ENCODE measurements at regions not wholly inside any gene's neighbourhood (a gene's known extent, or its start where the extent isn't known, plus 50 kb on each side); places are given as distances from the start of the nearest gene placed in this dataset.

- no peak for DNase-seq (ENCODE audit: low read depth in 1 of 2, low spot score in 1 of 2)
Observed at GRCh38 chr4:65983061-65983460, 312.8 kb upstream of the EPHA5 start.

DNA sequence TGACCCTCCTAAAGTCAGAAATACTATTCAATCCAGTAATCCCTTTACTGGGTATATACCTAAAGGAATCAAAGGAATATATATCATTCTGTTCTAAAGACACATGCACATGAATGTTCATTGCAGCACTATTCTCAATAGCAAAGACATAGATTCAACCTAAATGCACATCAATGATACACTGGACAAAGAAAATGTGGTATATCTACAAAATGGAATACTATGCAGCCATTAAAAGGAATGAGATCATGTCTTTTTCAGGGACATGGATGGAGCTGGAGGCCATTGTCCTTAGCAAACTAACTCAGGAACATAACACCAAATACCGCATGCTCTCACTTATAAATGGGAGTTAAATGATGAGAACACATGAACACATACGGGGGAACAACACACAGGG lies 306.0 kb upstream of the EPHA5 start:
- no peak for DNase-seq (ENCODE audit: low read depth in 1 of 2, low spot score in 1 of 2)

GRCh38 chr4:65973186-65973585 lies 302.9 kb upstream of the EPHA5 start:
- no peak for DNase-seq (ENCODE audit: low read depth in 1 of 2, low spot score in 1 of 2)

- DNase-seq (ENCODE audit: low read depth in 1 of 2, low spot score in 1 of 2), result no peak
Observed at GRCh38 chr4:65971686-65972085, 301.4 kb upstream of the EPHA5 start.

DNA sequence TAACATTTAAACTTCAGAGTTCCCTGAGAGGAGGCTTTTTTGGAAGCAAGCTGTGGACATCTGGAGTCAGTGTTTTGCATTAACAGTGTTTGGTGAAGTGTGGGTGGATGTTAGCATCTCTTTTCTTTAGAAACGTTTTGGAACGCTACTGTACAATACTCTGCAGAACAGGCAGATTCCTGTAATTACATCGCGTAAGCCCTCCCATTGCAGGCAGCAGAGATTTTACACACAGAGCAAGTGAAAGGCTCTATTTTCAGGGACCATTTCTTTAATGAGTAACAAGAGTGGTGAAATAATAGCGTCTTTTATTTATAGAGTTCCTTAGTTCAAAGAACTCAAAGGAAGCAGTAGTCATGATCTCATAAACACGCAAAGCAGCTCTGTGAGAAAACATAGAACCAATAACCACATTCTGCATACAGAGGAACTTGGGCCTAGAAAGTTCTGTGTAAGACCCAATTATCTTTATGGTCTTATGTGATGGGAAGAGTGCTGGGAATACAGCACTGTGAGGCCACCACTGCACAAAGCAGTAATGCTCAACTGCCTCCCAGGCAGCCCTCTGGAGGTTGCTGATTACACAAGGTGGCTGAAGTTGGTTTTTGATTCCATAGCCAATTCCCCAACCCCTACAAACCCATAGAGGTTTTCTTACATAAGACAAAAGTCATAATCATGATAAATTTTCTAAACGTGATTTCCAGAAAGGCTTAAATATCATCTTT lies 298.7 kb upstream of the EPHA5 start:
- no peak for DNase-seq (ENCODE audit: low read depth in 1 of 2, low spot score in 1 of 2)

GRCh38 chr4:65960751-65961150 lies 290.5 kb upstream of the EPHA5 start:
- DNase-seq (ENCODE audit: low read depth in 1 of 2, low spot score in 1 of 2), result no peak

DNA sequence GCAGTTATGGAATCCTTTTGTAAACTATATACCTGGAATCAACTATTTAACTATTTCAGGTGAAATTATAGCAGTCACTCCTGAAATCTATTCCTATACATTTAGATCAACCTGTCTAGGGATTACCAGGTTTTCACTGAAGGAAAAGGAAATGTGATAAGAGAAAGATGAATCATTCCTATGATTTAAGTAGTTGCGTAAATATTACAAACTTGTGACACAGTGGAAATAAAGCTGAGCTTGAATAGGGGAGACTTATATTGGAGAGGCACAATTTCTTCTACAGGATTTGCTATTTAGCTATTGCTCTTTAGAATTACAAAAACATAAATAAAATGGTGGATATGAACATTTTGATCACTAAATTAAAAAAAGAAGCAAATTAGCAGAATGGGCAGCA lies 284.1 kb upstream of the EPHA5 start:
- no peak for DNase-seq (ENCODE audit: low read depth in 1 of 2, low spot score in 1 of 2)

- no peak for DNase-seq (ENCODE audit: low read depth in 1 of 2, low spot score in 1 of 2)
Observed at GRCh38 chr4:65951177-65951576, 280.9 kb upstream of the EPHA5 start.

DNA sequence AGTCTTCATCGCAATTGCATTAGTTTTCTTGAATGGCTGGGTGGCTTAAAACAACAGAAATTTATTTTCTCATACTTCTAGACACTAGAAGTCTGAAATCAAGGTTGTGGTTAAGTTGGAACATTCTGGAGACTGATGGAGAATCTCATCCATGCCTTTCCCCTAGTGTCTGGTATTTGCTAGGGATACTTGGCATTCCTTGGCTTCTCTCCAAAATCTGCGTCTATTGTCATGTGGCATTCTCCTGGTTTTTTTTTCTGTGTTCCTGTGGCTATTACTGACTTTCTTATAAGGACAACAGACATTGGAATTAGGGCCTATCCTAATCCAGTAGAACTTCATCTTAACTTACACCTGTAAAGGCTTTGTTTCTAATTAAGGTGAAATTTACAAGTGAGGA lies 272.8 kb upstream of the EPHA5 start:
- DNase-seq (ENCODE audit: low read depth in 1 of 2, low spot score in 1 of 2), result no peak

DNA sequence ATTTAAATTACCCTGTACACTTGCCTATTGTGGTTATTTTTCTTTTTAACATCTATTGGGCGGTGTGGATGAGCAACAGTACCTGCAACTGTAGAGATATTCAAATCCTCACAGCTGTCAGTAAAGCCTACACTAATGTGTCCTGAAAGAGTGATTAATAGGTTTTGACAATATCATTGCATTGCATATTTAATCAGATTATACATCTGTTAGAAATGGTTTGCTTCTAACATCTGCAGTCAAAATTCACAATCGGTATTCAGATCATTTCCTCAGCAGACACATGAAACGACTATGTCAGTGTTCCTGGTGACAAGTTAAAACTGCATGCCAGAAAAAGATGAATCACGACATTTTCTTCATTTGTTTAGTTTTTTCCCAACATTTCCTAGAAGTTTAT lies 254.6 kb upstream of the EPHA5 start:
- DNase-seq (ENCODE audit: low read depth in 1 of 2, low spot score in 1 of 2), result no peak

DNA sequence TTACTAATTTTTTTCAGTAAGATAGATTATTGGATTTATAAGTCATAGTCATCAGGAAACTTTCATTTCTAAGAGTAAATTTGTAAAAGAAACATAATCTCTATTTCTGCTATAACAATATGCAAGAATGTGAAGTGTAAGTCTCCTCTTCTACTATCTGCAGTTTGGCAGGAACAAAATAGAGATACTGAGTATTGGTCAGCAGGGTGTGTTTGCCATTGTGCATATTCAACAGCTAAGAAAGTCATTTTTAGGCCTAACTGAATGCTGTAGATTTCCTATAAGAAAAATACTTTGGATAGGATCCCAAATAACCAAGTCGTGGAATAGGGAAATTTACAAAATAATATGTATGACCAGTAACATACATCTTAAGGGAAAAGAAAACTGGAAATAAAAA lies 253.3 kb upstream of the EPHA5 start:
- no peak for DNase-seq (ENCODE audit: low read depth in 1 of 2, low spot score in 1 of 2)

DNA sequence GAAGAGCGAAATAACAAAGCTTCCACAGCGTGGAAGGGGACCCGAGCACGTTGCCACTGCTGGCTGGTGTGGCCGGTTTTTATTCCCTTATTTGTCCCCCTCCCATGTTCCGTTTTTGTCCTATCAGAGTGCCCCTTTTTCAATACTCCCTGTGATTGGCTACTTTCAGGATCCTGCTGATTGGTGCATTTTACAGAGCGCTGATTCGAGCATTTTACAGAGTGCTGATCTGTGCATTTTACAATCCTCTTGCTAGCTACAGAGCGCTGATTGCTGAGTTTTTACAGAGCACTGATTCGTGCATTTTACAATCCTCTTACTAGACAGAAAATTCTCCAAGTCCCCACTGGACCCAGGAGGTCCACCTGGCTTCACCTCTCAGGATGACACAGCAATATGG lies 250.9 kb upstream of the EPHA5 start:
- DNase-seq (ENCODE audit: low read depth in 1 of 2, low spot score in 1 of 2), result no peak

- no peak for DNase-seq (ENCODE audit: low read depth in 1 of 2, low spot score in 1 of 2)
Observed at GRCh38 chr4:65918872-65919271, 248.6 kb upstream of the EPHA5 start.

GRCh38 chr4:65918212-65918611 lies 247.9 kb upstream of the EPHA5 start:
- DNase-seq (ENCODE audit: low read depth in 1 of 2, low spot score in 1 of 2), result no peak

- DNase-seq (ENCODE audit: low read depth in 1 of 2, low spot score in 1 of 2), result no peak
Observed at GRCh38 chr4:65917486-65917885, 247.2 kb upstream of the EPHA5 start.

GRCh38 chr4:65911720-65912119 lies 241.4 kb upstream of the EPHA5 start:
- DNase-seq (ENCODE audit: low read depth in 1 of 2, low spot score in 1 of 2), result no peak

GRCh38 chr4:65893957-65894755 lies 223.9 kb upstream of the EPHA5 start:
- DNase-seq (ENCODE audit: low read depth in 1 of 2, low spot score in 1 of 2), result no peak

DNA sequence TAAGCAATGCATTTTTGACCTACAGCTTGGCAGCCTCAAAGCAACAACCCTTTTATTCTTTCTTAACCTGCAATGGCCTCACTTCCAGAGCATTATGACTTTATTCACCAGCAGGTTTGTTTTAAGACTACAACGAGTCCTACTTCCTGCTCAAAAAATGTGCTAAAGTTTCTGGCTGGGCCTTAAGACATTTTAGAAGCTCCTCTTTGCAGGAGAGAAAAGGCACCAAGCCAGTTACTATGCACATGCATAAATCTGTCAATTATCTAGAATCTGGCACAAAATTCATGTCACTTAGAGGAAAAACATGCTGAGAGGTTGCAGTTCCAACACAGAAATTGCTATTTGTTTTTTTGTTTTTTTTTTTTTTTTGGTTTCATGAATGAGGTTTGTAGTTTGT lies 223.0 kb upstream of the EPHA5 start:
- DNase-seq (ENCODE audit: low read depth in 1 of 2, low spot score in 1 of 2), result no peak

DNA sequence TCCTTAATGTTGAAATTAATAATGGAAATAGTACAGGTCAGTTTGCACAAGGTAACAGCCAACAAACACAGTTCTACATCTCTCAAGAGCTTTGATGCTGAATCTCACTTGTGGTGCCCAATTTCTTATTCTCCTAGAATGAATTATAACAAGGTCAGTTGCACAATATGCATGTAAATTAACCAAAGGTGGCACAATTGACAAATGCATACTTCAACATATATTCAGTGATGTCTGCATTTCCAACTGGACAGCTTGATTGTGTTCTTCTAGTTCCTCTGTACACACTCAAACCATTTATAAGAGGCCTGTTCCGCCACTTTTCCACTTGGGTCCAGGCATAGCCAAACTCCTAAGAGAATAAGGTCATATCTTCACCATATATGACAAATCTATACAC lies 210.3 kb upstream of the EPHA5 start:
- no peak for DNase-seq (ENCODE audit: low read depth in 1 of 2, low spot score in 1 of 2)

- no peak for DNase-seq (ENCODE audit: low read depth in 1 of 2, low spot score in 1 of 2)
Observed at GRCh38 chr4:65868096-65868824, 198.0 kb upstream of the EPHA5 start.

- DNase-seq (ENCODE audit: low read depth in 1 of 2, low spot score in 1 of 2), result no peak
Observed at GRCh38 chr4:65865489-65865888, 195.2 kb upstream of the EPHA5 start.

- no peak for DNase-seq (ENCODE audit: low read depth in 1 of 2, low spot score in 1 of 2)
Observed at GRCh38 chr4:65861993-65862392, 191.7 kb upstream of the EPHA5 start.
